MCF 10A (cell line): ENCODE measurements at regions not wholly inside any gene's neighbourhood (a gene's known extent, or its start where the extent isn't known, plus 50 kb on each side); places are given as distances from the start of the nearest gene placed in this dataset.
A peak's percentile ranks its signal among the peaks of the same experiment; 100 is the strongest.

Experiments used
- BruUV-seq: library from RNA; stranded (reverse); fragments of 400-500 nt; replicated peaks from 2 replicates; lab custom pipeline; 2021; lab: Mats Ljungman, UMichigan
- CTCF ChIA-PET: fragments of 300-600 bp; sonication (Branson Sonifier 250); formaldehyde crosslinking; extraction: SDS; loops from one replicate; lab custom pipeline; 2021; ENCODE audit warnings: antibody characterized with exemption, inconsistent platforms; lab: Yijun Ruan, JAX
- POLR2A ChIA-PET: fragments of 300-600, 350-650 bp; sonication (Branson Sonifier 250); formaldehyde crosslinking; extraction: SDS; loops from one replicate; lab custom pipeline; 2020; ENCODE audit warnings: antibody characterized with exemption, inconsistent platforms; lab: Yijun Ruan, JAX
- DNase-seq: peaks from one replicate; pipeline ENCODE4 v3.0.0-alpha.2; 2018; ENCODE audit not compliant: unreplicated experiment
- H3K27ac Mint-ChIP-seq: one replicate; pipeline ENCODE4 v1.8.0; 2022; ENCODE audit warnings: mild to moderate bottlenecking, low read depth, mixed read lengths; ENCODE audit not compliant: unreplicated experiment
- H3K27me3 Mint-ChIP-seq: one replicate; pipeline ENCODE4 v1.8.0; 2022; ENCODE audit warnings: mixed read lengths; ENCODE audit not compliant: insufficient read depth, unreplicated experiment
- H3K36me3 Mint-ChIP-seq: one replicate; pipeline ENCODE4 v1.8.0; 2022; ENCODE audit warnings: mild to moderate bottlenecking, moderate library complexity, mixed read lengths; ENCODE audit not compliant: insufficient read depth, unreplicated experiment
- H3K4me1 Mint-ChIP-seq: one replicate; pipeline ENCODE4 v1.8.0; 2022; ENCODE audit warnings: mixed read lengths; ENCODE audit not compliant: insufficient read depth, unreplicated experiment
- H3K4me3 Mint-ChIP-seq: one replicate; pipeline ENCODE4 v1.8.0; 2022; ENCODE audit warnings: mild to moderate bottlenecking, moderate library complexity, mixed read lengths; ENCODE audit not compliant: unreplicated experiment
- H3K9me3 Mint-ChIP-seq: one replicate; pipeline ENCODE4 v1.8.0; 2022; ENCODE audit warnings: mixed read lengths; ENCODE audit not compliant: unreplicated experiment
- intact Hi-C: fragments of 100-400 bp; cut with micrococcal nuclease; formaldehyde crosslinking; loops from 2 replicates; pipeline ENCODE4 v1.14.1; 2022
- TF ChIP-seq, protein P1 (sequence below): fragments of 200-600 bp; IDR thresholded peaks from one replicate; pipeline ENCODE4 v1.8.0; 2022; ENCODE audit warnings: antibody characterized with exemption, mild to moderate bottlenecking; ENCODE audit not compliant: unreplicated experiment

DNA sequence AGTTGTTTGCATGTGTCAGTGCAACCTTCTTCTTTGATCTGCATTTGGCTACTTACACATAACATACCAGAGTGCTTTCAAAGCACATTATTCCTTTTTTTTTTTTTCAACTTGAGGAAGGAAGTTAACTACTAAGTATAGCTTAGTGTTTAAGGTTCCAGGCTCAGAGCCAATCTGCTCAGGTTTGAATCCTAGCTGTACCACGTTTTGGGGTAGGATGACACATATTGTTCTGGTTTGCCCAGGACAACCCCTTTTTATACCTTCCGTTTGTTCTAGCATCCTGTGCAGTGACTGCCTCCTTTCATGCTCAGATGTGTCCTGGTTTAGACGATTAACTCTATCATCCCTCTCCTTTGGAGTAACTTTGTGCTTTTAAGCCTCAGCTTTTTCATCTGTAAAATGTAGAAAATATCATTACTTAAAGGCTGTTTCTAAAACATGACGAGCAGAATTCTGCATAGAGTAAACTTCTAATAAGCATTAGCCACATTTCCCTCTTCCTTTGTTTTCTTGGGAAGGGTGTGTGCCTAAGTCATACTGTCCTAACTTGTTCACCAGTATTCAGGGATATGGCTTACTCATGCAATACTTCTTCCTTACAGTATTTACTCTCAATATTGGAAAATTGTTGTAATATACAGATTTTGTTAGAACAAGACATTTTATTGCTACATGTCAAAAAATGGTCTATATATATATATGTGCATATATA is 281.3 kb downstream of the C4orf33 start:
- peak; percentile 9 for DNase-seq
- CTCF ChIA-PET = interaction anchor here (1.0 to 4.2 kb wide), 5 partner anchors 13 to 264 kb away, joined by 3 to 22 read pairs (median 4); no protein-coding TSS in a partner anchor
- POLR2A ChIA-PET = no interaction called here

GRCh38 chr4:129378364-129378763 is 282.4 kb downstream of the C4orf33 start:
- H3K36me3 Mint-ChIP-seq = no peaks in the 10 kb centered on the region
- no TSS peak for BruUV-seq

More for the DNA sequence above, 281.3 kb downstream of the C4orf33 start:
- Mint-ChIP-seq H3K4me1 (peaks cover 16% of the 10 kb centered on the region), H3K9me3 (no peaks in the 10 kb centered on the region), H3K27ac (no peak overlapping the region), H3K36me3 (no peaks in the 10 kb centered on the region), H3K27me3 (no peaks in the 10 kb centered on the region), H3K4me3 (no peak overlapping the region)
- intact Hi-C loops = no loop called here
- TF ChIP-seq, protein P1, sequence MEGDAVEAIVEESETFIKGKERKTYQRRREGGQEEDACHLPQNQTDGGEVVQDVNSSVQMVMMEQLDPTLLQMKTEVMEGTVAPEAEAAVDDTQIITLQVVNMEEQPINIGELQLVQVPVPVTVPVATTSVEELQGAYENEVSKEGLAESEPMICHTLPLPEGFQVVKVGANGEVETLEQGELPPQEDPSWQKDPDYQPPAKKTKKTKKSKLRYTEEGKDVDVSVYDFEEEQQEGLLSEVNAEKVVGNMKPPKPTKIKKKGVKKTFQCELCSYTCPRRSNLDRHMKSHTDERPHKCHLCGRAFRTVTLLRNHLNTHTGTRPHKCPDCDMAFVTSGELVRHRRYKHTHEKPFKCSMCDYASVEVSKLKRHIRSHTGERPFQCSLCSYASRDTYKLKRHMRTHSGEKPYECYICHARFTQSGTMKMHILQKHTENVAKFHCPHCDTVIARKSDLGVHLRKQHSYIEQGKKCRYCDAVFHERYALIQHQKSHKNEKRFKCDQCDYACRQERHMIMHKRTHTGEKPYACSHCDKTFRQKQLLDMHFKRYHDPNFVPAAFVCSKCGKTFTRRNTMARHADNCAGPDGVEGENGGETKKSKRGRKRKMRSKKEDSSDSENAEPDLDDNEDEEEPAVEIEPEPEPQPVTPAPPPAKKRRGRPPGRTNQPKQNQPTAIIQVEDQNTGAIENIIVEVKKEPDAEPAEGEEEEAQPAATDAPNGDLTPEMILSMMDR = no peak
- BruUV-seq = no TSS peak

GRCh38 chr4:129379429-129379828 is 283.5 kb downstream of the C4orf33 start:
- POLR2A ChIA-PET = no interaction called here
- no peaks in the 10 kb centered on the region for H3K9me3 Mint-ChIP-seq

More at GRCh38 chr4:129378364-129378763, 282.4 kb downstream of the C4orf33 start:
- TF ChIP-seq, protein P1 = no peak
- no peak for DNase-seq
- intact Hi-C loops = no loop called here
- Mint-ChIP-seq H3K4me1 (peaks cover 16% of the 10 kb centered on the region), H3K27me3 (no peaks in the 10 kb centered on the region), H3K9me3 (no peaks in the 10 kb centered on the region), H3K27ac (no peak overlapping the region), H3K4me3 (no peak overlapping the region)
- CTCF ChIA-PET = interaction anchor here (0.9 to 1.4 kb wide), 4 partner anchors 8 to 263 kb away, joined by 3 to 4 read pairs (median 4); no protein-coding TSS in a partner anchor
- POLR2A ChIA-PET = no interaction called here

DNA sequence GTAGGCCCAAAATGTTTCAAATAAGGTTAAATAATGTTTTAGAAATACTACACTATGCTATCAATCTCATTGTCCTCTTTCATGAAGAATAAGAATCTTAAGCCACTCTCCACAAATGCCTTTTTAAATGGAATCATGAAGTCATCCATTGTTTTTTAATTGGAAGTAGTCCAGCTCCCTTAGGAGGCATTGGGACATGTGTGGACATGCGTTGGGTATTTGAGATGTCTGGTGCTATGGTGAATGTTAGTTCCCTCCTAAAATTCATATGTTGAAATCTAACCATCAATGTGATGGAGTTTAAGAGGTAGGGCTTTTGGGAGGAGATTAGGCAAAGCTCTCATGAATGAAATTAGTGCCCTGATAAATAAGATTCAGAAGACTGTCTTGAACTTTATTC is 289.0 kb downstream of the C4orf33 start:
- no TSS peak for BruUV-seq
- no peak overlapping the region for H3K4me3 Mint-ChIP-seq

More at GRCh38 chr4:129379429-129379828, 283.5 kb downstream of the C4orf33 start:
- intact Hi-C loops = no loop called here
- H3K4me3 Mint-ChIP-seq = no peak overlapping the region
- BruUV-seq = no TSS peak
- H3K27me3 Mint-ChIP-seq = no peaks in the 10 kb centered on the region
- CTCF ChIA-PET = interaction anchor here (0.5 to 0.7 kb wide), 3 partner anchors 17 to 1260 kb away, joined by 3 read pairs; no protein-coding TSS in a partner anchor
- TF ChIP-seq, protein P1 = no peak
- DNase-seq = no peak
- no peaks in the 10 kb centered on the region for H3K36me3 Mint-ChIP-seq
- H3K27ac Mint-ChIP-seq = no peak overlapping the region
- peaks cover 16% of the 10 kb centered on the region for H3K4me1 Mint-ChIP-seq

More for the DNA sequence above, 289.0 kb downstream of the C4orf33 start:
- TF ChIP-seq, protein P1 = no peak
- Mint-ChIP-seq H3K27me3 (no peaks in the 10 kb centered on the region), H3K36me3 (no peaks in the 10 kb centered on the region), H3K4me1 (peaks cover 7% of the 10 kb centered on the region), H3K27ac (peak overlapping the region; percentile 44), H3K9me3 (no peaks in the 10 kb centered on the region)
- POLR2A ChIA-PET = interaction anchor here (0.6 kb wide), 1 partner anchor 26 kb away, joined by 3 read pairs; no protein-coding TSS in a partner anchor
- intact Hi-C loops = no loop called here
- CTCF ChIA-PET = interaction anchor here (0.9 to 1.2 kb wide), 2 partner anchors 22 to 41 kb away, joined by 3 to 5 read pairs; no protein-coding TSS in a partner anchor
- DNase-seq = peak; percentile 83
